Activated CD4-positive, CD25-positive, alpha-beta regulatory T cell treated with anti-CD3 and anti-CD28 coated beads, Interleukin-2, amount 50 U/mL, for 72 hours (primary cell): ENCODE measurements at regions not wholly inside any gene's neighbourhood (a gene's known extent, or its start where the extent isn't known, plus 50 kb on each side); places are given as distances from the start of the nearest gene placed in this dataset.

Source experiments
- DNase-seq: peaks from one replicate; pipeline ENCODE4 v3.0.0; 2021

DNA sequence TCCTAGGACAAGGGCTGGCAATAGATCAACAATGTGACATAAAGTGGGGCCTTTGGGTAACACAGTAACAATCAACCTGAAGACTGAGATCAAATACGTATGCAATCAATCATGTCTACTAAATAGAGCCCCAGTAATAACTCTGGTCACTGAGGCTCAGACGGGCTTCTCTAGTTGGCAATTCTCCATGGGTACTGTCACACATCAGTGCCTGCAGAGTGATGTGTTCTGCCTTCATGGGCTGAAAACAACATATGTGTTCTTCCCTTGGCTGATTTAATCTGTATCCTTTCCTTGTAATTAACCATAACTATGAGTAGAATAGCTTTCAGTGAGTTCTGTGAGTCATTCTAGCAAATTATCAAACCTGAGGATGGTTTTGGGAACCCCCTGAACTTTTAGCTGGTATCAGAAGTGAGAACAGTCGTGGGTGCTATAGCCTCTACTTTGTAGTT is 113.6 kb downstream of the TMCO5A start:
- no peak for DNase-seq

DNA sequence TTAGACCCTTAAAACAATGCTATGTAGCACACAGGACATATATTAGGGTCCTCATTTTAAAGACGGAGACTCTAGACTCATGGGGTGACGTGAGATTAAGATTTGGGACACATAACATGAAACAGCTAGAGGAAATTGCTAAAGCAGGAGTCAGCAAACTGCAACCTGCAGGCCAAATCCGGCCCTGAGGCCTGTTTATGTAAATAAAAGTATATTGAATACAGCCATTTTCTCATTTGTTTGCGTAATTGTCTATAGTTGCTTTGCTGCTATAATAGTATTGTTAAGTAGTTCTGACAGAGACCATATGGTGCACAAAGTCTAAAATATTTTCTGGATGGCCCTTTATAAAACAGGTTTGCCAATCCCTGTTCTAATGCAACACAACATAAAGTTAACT is 115.5 kb downstream of the TMCO5A start:
- DNase-seq: no peak

DNA sequence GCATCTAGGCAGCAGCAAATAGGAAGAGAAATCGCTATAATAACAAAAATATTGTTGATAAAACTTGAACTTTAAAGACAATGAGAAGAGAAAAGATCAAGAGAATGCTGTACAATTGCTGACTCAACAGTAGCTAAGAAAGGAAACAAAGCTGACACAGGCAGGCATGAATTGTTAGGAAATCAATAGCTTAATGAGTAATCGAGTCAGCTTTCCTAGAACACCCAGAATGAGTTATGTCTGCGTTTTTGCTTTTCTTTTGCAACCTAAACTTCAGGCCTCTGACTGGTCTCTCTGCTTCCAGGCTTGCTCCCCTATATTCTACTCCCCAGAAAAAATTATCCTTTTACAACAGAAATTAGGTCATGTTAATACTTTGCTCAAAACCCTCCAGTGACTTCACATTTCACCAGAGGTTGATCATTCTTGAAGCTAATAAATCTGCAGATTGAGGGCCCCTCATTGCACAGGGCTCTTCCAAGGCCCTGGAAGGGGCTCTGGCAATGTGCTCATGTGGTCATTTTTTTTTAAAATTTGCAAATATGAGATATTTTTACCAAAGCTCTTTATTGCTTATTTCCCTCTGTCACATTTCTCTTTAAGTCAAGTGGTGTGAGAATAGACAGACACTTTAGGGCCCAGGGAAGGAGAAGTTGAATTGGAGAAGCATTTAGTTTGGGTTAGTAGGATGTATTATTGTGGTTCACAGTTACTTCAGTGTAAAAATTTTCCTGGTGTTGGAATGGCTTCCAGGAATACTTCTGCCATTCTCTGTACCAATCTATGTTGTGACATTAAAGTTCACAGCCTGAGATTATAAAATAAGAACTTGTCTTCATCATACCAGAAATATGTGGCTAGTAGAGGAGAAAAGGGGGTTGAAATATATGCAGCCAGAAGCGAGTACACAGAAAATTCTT is 116.3 kb downstream of the TMCO5A start:
- no peak for DNase-seq

DNA sequence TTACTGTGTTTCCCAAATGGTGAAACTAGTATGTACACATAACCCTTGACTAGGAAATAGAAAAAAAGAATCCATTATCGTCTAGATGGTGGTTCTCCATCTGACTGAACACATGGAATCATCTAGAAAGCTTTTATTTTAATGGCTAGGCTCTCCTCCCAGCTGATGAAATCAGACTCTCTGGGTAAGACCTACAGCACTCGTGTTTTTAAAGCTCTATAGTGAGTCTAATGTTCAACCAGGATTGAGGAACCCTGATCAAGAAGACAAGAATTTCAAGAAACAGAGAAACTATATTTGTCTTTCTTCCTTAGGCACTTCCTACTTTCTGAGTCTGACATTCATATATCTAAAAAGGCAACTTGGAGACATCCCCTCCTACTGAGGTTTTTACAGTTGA is 118.8 kb downstream of the TMCO5A start:
- no peak for DNase-seq

DNA sequence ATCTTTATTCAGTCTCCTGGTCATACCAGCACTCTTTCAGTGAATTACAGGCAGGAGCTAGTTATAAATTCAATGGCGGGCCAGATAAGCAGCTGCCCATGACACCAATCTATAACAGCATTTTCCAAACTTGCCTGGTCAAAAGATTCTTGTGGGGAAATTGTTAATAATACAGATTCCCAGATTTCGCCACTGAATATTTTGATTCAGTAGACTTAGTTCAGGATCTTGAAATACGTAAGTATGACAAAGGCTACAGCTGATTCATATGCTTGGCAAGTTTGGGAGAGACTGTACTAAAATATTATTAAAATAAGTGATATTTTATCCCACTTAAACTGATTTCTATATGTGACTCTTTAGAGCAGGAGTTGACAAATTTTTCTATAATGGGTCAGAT is 119.3 kb downstream of the TMCO5A start:
- DNase-seq: no peak

DNA sequence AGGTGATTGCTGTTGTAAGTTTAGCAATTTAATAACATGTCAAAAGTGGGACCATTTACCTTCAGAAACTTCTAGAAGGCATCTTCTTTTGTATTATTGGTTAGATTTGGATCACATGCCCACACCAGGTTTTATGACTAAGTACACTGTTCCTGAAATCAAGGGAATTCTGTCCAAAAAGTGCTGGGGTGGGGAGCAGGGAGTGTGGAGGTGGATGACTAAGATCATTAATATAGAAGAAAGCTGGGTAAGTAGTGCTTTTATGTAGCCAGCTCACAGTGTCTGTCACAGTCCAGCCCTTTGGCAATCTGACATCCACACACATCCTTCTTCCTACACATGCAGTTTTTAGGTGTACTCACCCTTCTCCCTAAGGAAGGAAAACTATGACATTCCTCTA is 120.0 kb downstream of the TMCO5A start:
- DNase-seq: no peak

DNA sequence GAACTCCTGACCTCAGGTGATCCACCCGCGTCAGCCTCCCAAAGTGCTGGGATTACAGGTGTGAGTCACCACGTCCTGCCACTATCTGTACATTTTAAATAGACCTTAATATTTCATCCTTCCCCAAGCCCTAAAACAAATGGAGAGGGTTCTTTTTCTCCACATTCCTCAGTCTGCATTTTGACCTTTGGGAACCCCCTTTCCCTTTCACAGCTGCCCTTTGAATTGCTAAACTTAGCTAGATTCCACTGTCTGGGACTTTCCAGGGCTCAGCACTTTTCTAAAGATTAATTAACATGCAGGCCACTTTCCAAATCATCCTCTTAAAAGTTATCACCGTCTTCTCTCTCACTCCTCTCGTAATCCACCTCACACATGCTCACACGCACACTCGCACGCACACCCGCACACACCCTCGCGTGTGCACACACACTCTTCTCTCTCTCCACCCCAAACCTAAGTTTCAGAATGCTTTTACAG is 124.2 kb downstream of the TMCO5A start:
- DNase-seq: no peak

DNA sequence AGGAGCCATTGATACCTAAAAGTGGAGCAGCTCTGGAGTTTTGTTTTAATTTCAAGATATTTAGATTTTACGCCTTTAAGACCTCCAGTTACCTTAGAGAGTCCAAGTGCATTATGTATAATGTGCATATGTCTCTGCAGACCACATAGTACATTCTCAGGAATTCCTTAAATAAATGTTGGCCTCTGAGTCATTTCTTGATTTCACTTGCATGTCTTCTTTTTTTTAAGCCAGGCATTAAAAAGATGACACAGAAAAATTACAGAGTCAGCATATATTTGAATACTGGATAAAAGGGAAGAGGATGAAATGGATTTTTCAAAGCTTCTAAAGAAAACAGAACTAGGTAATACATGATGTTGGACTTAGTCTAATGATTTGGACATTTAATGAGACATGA is 125.2 kb downstream of the TMCO5A start:
- DNase-seq: no peak

DNA sequence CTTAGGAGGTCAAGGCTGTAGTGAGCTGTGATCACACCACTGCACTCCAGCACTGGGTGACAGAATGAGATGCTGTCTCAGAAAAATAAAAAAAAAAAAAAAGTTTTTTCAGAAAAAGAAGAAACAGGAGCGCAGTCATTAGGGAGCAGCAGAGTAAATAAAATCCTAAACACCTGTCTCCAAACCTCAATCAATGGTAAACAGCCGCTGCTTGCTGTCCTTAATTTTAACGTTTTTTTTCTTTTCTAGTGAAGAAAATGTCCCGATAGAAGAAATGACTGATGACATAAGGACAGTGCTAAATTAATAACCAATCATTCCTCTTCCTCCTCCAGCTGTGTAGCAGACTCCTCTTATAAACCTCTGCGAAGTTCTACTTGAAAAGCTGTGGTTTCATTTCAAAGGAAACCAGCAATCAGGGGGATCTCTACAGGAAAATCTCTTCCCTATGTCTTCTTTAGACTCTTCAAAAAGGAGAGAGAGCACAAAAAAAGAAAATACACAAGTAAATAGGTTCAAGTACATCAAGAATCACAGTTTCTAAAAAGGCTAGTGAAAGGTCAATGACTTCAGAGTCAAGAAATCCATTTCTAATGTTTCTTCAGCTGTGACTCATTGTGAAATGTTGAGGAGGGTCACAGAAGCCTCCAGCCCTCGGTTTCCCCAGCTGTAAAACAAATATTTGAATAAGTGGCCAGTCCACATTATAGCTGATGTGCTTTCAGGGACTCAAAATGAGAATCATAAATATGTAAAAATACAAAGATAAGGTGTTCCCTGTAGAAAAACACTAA is 127.6 kb downstream of the TMCO5A start:
- no peak for DNase-seq

DNA sequence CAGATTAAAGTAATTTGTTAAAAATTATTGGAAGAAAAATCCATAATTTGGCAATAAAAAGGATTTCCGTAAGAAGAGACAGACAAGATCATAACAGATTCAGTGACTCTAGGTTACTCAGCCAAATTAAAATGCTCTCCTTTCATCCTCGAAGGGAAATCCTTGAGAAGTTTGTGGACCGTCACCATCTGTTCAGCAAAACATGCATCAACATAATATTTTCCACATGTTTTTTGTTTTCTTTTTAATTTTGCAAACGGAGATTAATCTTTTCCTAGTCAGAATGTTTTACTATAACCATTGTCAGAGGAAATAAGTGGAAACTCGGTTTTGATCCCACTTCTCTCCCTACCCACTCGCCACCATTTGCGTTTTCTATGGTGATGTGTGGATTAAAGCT is 128.3 kb downstream of the TMCO5A start:
- DNase-seq: no peak

DNA sequence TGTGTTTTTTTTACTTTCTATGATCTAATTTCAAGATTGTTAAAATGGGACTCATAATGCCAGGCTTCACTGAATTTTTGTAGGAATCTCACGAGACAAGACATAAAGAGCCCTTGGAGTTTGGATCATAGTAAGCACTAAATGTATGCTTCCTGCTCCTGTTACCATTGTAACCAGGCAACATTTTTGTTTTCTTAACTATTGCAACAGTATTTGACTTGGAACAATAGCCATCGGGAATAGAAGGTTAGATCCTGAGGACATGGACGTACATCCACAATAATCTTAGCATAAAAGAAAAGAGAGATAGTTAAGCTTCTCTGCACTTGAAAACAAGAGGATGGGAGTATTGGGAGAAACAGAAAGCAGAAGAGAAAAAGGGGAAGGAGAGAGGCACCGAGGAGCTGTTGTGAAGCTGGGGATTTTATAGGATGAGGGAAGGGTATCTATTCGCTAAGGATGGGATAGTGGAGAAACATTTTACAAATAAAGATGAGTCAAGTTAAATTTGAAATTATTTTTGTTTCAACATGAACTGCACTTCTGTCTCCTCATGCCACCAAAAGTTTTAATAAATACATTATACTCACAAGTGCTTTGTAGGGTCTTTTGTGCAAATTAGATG is 131.4 kb downstream of the TMCO5A start:
- DNase-seq: no peak

DNA sequence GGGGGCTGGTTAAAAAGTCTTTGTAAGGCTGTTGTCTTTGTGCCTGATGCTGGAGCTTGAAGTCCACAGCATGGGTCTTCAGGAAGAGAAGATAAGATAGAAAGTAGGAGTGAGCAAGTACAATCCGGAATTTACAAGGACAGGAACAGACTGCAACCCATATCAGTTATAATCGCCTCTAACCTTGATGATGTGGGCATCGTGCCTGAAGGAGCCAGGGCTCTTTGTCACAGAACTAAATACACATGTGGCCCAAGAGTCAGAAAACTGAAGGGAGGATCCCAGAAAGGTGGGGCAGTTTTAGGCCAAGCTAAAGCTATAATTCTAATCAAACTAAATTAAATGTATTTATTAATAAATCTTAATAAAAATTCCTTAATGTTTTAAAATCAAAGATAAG is 132.2 kb downstream of the TMCO5A start:
- DNase-seq: no peak

DNA sequence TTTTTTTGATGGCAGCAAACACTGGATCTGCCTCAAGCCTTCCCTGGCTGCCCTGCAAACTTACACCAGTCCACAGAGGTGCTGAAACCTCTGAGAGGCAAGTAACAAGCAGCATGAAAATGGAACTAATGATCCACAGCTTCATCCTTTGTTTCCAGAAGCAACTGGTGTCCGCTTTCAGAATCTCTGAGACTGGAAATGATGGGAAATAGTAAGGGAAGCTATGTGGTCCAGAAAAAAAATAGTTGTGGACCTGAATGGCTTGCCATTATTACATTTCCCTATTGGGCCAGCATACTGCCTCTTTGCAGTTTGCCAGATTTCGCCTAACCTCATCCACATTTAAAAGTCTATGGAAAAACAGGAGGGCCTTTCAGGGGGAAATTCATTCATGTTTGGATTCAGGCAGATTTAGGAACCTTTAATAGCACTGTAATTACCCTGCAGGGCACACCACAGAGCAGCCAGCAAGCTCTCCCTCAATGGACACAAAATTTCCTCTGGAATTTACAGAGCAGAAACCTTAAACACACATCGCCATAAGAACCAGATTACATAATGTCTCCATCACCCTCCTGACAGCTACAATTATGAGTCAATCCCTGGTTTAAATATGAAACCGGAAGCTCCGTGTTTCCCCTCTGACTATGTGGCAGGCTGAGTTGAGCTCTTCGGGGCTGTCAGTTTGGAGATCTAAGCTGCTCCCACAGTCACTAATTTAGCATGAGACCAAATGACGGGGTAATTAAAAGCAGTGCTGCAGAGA is 134.4 kb downstream of the TMCO5A start:
- no peak for DNase-seq

DNA sequence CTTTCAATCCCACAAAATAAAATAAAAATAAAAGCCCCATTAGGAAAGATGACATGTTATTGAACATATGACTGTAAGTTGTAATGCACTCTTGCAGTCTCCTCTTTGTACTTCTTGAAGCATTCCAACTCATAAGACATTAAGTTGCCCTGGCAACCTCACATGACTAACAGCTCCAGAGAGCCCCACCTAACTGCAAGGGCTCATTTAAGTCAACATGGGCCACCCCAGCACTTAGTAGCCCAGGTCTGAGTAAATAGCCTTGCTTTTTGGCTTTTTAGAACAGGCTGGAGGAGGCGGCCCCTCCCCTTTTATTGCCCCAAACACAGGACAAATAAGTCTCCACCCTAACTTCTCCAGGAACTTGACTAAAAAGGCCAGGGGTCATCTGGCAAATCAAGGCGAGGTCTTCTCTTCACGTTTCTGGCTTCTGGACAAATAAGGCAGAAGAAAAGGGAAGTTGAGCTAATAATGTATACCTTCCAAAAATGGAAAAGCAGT is 135.1 kb downstream of the TMCO5A start:
- no peak for DNase-seq

DNA sequence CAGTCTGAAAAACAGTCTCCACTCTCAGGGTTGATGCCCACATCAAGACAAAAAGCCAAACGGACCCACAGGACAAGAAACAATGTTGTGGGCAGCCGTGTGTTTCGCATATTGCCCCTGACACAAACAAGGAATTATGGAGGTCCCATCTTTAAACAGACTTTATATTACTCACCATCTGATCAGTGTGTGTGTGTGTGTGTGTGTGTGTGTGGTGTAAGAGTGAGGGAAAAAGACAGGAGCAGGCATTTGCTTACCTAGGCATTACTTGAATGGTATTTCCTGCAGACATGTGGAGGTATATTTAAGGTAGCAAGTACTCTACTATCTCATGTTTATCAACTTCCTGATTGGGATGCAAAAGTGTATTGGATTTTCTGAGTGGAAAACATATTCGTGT is 136.3 kb downstream of the TMCO5A start:
- no peak for DNase-seq

DNA sequence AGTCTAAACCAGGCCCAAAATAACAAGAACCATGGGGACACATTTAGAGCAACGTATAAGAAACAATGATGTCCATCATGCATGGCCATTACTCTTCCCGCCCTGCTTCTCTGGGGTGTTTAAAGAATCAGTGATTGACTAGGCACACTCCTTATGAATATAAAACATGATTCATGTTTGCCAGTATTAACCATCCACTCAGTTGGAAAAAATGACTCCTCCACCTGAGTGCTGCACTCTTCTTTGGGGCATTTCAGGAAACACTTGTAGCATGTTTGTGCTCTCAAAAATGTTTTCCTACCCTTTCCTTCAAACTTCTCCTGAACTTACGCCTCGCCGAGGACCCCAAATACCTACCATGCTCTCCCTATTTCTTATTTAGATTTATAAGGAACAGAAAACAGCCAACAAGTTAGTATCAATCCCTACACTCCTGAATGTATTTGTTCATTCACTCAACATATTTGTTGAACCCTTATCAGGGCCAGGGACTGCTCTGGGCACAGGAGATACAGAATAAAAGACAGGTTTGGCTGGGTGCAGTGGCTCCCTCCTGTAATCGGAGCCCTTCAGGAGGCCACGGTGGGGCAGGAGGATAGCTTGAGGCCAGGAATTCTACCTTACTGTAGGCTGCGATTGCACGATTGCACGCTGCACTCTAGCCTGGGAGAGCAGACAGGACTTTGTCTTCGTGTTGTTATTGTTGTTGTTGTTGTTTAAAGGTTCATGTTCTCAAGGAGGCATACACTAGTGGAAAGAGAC is 137.0 kb downstream of the TMCO5A start:
- DNase-seq: no peak

DNA sequence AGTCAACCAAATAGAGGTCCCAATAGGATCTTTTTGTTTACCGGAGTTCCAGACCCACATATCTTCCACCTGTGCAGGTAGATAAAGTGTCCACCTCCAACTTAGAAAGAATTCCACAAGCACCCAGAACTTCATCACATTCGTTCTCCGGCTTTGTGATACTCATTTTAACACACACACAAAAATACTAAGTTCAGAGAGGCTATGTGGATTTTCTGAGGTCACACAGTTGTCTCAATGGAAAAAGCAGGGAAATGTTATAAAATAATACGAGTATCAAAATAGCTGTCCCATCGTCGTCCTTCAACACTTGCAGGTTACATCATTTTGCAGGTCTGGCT is 137.5 kb downstream of the TMCO5A start:
- DNase-seq: no peak

DNA sequence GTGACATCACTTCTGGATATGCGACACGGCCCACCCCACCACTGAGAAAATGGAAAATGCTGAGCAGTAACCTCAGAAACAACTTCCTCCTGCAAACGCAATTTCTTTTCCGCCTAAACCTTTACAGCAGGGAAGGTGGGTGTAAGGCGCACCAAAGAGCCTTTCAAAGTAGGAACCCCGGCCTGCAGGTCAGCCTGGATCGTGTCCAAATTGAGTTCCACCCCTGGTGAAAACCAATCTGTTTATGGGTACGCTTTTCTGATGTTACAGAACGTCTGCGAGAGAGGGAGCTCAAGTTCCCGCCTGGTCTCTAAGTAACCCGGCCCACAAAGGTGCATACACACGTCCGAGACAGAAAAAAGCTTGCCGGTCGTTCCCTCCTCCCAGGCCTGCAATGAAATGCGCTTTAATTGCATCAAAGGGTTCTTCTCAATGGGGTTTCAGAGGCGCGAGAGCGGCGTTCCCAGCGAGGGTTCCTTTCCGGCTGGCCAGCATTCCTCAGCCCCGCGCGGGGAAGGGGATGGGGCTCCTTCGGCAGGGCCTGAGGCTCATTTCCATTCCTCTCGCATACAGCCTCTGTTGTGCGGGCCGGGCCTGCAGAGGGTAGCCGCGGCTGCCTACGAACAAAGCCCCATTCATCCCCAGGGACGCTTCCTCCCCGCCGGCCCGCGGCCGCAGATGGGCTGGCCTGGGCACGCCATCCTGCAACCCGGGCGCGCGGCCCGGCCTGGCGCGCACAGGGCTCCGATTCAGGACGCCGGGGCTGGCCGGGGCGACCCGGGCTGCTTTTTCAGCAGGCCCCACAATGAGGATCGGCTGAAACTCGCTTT is 138.1 kb downstream of the TMCO5A start:
- peak; percentile 34 for DNase-seq

DNA sequence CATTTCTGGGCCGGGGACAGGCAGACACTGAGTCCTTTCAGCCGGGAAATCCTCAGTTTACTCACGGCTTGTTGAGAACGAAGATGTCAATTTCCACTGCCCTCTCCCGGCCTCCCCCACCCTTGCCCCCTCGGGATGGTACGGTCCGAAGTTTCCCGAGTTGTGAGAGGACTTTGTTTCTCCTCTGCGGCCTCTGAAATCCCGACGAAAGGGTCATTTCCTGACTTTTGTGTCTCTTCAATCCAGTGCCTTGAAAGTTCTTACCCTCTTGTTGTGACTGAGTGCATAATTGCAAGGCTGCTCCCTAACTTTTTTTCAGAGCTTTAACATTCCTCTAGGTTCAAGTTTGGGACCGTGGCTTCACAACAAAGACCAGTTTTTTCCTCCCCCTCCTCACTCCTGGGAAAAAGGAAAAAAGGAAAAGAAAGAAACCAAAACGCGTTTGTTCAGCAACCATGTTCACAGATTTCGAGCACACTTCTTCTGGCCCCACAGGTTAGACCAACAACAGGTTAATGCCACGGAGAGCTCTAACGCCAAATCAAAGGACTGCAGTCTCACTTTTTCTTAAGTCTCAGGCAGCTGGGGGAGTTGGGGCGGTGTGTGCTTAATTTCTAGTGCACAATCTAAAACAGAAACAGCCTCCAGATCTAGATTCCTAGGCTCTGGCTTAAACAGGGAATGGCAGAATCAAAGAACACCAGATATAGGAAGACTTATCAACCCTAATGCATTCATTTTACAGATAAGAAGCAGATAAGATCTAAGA is 138.9 kb downstream of the TMCO5A start:
- no peak for DNase-seq

DNA sequence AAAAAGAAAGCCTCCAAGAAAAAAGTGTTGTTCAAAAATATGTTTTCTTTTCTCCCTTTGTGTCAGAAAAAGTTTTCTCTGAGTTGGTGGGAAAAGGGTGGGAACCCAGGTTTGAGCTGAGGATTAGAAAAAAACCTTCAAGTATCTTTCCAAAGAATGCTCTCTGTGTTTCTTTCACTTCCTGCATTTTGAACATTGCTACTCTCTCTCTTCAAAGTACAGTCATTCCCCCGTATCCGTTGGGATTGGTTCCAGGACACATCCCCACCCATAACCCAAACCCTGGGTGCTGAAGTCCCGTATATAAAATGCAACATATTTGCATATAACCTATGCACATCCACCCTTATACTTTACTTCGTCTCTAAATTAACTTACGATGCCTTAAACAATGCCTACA is 139.6 kb downstream of the TMCO5A start:
- DNase-seq: no peak
